NB4 (cell line): ENCODE measurements at regions not wholly inside any gene's neighbourhood (a gene's known extent, or its start where the extent isn't known, plus 50 kb on each side); places are given as distances from the start of the nearest gene placed in this dataset.

Source experiments
- DNase-seq: peaks from one replicate; pipeline ENCODE4 v3.0.0; 2010; ENCODE audit warnings: low read depth
- H3K4me3 ChIP-seq: one replicate; pipeline ENCODE4 v1.5.1; 2011; ENCODE audit warnings: mild to moderate bottlenecking, low read depth, low read length, moderate library complexity
- MYC ChIP-seq: IDR thresholded peaks from 2 replicates; pipeline ENCODE4 v1.6.1; 2011; ENCODE audit warnings: low read depth, low read length
- POLR2A ChIP-seq: IDR thresholded peaks from 2 replicates; pipeline ENCODE4 v1.6.1; 2011; ENCODE audit warnings: mild to moderate bottlenecking; ENCODE audit not compliant: insufficient read length; ENCODE audit errors: extremely low read depth
- TF ChIP-seq, protein P1 (sequence below): IDR thresholded peaks from 2 replicates; pipeline ENCODE4 v1.6.1; 2011; ENCODE audit warnings: low read depth, low read length
- TF ChIP-seq, protein P2 (sequence below): IDR thresholded peaks from one replicate; pipeline ENCODE4 v1.5.1; 2012; ENCODE audit warnings: low read depth, low read length

DNA sequence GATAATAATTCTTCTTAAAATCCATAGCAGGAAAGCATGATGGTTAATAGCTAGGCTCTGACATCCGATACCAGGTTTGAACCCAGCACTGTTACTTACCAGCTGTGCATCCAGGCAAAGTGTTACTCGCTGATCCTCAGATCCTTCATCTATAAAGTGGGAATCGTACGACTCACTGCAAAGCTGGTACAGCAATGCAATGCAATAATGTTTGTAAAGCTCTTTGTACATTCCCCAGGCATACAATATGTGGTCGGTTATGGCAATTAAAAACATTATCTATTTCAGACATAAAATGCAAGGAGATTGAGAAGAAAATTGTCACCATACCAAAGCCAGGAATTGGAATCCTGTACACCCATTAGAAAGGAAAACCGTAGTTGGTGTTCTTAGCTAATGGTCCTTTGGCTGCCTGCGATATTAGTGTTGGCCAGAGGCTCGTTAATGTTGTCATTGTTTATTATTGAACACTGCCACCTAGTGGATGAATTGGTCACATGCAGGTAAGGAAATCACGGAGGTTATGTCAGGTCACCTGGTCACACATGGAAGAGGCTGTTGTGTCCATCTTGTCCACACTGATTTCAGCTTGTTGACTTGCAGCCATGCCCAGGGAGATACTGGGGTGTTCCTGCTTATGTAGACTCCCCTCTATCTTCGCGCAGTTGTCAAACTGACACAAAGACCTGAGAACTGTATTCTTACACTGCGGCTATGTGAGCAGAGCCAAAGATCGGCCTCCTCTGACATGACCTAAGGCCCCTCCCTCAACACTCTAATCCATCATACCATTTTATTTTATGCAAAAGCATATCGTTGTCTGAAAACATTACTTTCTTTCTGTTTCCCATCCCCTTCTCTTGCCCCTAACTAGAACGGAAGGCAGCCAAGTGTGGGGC, 87.5 kb upstream of the PPP2R2B start:
- TF ChIP-seq, protein P1, sequence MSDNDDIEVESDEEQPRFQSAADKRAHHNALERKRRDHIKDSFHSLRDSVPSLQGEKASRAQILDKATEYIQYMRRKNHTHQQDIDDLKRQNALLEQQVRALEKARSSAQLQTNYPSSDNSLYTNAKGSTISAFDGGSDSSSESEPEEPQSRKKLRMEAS: peak; percentile 62
- TF ChIP-seq, protein P2, sequence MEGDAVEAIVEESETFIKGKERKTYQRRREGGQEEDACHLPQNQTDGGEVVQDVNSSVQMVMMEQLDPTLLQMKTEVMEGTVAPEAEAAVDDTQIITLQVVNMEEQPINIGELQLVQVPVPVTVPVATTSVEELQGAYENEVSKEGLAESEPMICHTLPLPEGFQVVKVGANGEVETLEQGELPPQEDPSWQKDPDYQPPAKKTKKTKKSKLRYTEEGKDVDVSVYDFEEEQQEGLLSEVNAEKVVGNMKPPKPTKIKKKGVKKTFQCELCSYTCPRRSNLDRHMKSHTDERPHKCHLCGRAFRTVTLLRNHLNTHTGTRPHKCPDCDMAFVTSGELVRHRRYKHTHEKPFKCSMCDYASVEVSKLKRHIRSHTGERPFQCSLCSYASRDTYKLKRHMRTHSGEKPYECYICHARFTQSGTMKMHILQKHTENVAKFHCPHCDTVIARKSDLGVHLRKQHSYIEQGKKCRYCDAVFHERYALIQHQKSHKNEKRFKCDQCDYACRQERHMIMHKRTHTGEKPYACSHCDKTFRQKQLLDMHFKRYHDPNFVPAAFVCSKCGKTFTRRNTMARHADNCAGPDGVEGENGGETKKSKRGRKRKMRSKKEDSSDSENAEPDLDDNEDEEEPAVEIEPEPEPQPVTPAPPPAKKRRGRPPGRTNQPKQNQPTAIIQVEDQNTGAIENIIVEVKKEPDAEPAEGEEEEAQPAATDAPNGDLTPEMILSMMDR: peak; percentile 52
- TF ChIP-seq MYC: no peak
- H3K4me3 ChIP-seq: no peak overlapping the region
- peak; percentile 68 for DNase-seq

DNA sequence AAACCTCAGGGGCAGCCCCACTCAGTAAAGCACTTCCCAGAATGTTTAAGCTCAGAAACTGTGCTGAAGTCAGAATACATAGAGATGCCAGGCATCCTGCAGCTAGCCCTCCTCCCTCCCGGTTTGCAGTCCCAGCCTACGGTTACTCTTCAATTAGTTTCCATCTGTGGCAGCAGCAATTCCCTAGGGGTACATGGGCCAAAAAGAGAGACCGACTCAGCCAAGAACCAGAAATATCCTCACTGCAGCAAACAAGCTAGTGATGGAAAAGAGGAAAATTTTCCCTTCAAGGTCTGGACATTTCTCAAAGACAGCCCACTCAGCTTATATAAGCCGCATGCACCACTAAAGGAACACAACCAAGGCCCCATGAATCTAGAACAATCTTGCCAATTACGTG, 89.1 kb upstream of the PPP2R2B start:
- DNase-seq: no peak
- H3K4me3 ChIP-seq: no peak overlapping the region
- no peak for TF ChIP-seq MYC
- TF ChIP-seq, protein P1: no peak
- no peak for TF ChIP-seq POLR2A
- TF ChIP-seq, protein P2: no peak

- DNase-seq: no peak
- TF ChIP-seq POLR2A: no peak
- TF ChIP-seq, protein P1: no peak
- H3K4me3 ChIP-seq: no peak overlapping the region
These were observed 92.8 kb upstream of the PPP2R2B start for GRCh38 chr5:146971401-146971800.

- DNase-seq: no peak
- H3K4me3 ChIP-seq: no peak overlapping the region
- TF ChIP-seq POLR2A (no peak), MYC (no peak)
- TF ChIP-seq, protein P2: no peak
- TF ChIP-seq, protein P1: no peak
These were observed 107.9 kb upstream of the PPP2R2B start for GRCh38 chr5:146986469-146986868.

DNA sequence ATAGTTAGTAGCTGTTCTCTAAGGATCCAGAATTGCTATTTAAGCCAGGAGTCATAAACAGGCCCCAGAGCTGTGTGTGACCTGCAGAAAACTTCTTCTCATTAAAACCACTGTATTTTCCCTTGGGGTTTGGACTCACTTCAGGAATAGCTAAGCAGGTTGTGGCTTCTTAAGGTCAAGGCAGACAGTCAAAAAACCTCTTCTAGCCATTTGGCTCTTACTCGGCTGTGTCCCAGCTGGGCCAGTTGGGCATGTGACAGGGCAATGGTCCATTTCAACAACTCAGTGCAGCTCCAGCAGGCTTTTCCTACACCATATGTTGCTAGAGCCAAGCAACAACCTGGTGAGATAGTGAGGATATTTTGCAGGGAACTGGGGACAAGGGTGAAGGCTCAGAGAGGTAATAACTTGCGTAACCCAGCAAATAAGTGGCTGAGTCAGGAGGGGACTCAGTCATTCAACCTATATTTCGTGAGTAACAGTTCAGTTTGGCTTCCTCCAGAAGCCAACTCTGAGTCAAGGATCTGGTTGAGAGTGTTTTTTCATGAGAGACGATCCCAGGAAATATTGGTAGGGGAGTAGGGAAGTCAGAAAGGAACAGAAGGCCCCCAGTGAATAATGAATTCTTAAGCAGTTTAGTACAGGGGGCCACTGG, 115.4 kb upstream of the PPP2R2B start:
- DNase-seq: no peak
- no peak overlapping the region for H3K4me3 ChIP-seq
- TF ChIP-seq, protein P2: no peak

GRCh38 chr5:146995878-146996277, 117.3 kb upstream of the PPP2R2B start:
- no peak for DNase-seq
- H3K4me3 ChIP-seq: no peak overlapping the region
- TF ChIP-seq POLR2A: no peak
- TF ChIP-seq, protein P1: no peak
- TF ChIP-seq MYC: no peak
- TF ChIP-seq, protein P2: no peak
